ENCODE measurements at regions not wholly inside any gene's neighbourhood (a gene's known extent, or its start where the extent isn't known, plus 50 kb on each side); places are given as distances from the start of the nearest gene placed in this dataset.

- TF ChIP-seq EZH2phosphoT487 (IDR thresholded peaks at IDR 0.05; ENCODE audit: low read depth) (no peak), CTCF (IDR thresholded peaks at IDR 0.05; ENCODE audit: low read depth, low read length) (no peak)
These were observed 134.8 kb upstream of the SLC24A3 start for GRCh38 chr20:19077370-19078220.

All from OCI-LY3 (cell line).